Prostate gland (tissue), 2 donors: ENCODE measurements at regions not wholly inside any gene's neighbourhood (a gene's known extent, or its start where the extent isn't known, plus 50 kb on each side); places are given as distances from the start of the nearest gene placed in this dataset.

Source experiments
- CTCF ChIP-seq, 4 experiments: fragments of 200-600 bp in 2 of 4; fragments of 450-650 bp in 2 of 4; sonication (generic) in 2 of 4; IDR thresholded peaks; 1 replicate in 3 of 4; 2 replicates in 1 of 4; pipeline ENCODE4 v1.5.1; 2016 to 2019; ENCODE audit warnings: antibody characterized with exemption in 4 of 4, mild to moderate bottlenecking in 2 of 4, moderate library complexity in 2 of 4
- POLR2A ChIP-seq: fragments of 450-650 bp; IDR thresholded peaks from one replicate; pipeline ENCODE4 v1.6.1; 2016; ENCODE audit warnings: antibody characterized with exemption, mild to moderate bottlenecking
- POLR2AphosphoS5 ChIP-seq: sonication (generic); formaldehyde crosslinking; IDR thresholded peaks from one replicate; pipeline ENCODE4 v1.6.1; 2017; ENCODE audit warnings: antibody characterized with exemption

- TF ChIP-seq CTCF (IDR thresholded peaks at IDR 0.05) (no peak), POLR2A (no peak), POLR2AphosphoS5 (no peak)
These were observed 219.4 kb upstream of the TLE4 start for GRCh38 chr9:79352322-79352721.
